ENCODE measurements at regions not wholly inside any gene's neighbourhood (a gene's known extent, or its start where the extent isn't known, plus 50 kb on each side); places are given as distances from the start of the nearest gene placed in this dataset.
"Not testable (repeated sequence)": the region's sequence is repeated elsewhere in the genome, so short reads cannot be mapped to it uniquely, and the experiment has no call there.

GRCh38 chr1:238621405-238621804 is 730.7 kb upstream of the ZP4 start:
- no peak for TF ChIP-seq CTCF (IDR thresholded peaks at IDR 0.05; ENCODE audit: borderline replicate concordance, insufficient read depth, low read depth, low read length)
- H3K4me3 ChIP-seq (ENCODE audit: low read depth, low read length), result no peak overlapping the region

- no peak overlapping the region for H3K4me3 ChIP-seq (ENCODE audit: low read depth, low read length)
- TF ChIP-seq CTCF (IDR thresholded peaks at IDR 0.05; ENCODE audit: borderline replicate concordance, insufficient read depth, low read depth, low read length), result no peak
These were observed 728.9 kb upstream of the ZP4 start for GRCh38 chr1:238619652-238620051.

- TF ChIP-seq CTCF (IDR thresholded peaks at IDR 0.05; ENCODE audit: borderline replicate concordance, insufficient read depth, low read depth, low read length), result no peak
- H3K4me3 ChIP-seq (ENCODE audit: low read depth, low read length), result no peak overlapping the region
These were observed 720.7 kb upstream of the ZP4 start for GRCh38 chr1:238611406-238611805.

GRCh38 chr1:238608144-238608543 is 717.4 kb upstream of the ZP4 start:
- H3K4me3 ChIP-seq (ENCODE audit: low read depth, low read length), result no peak overlapping the region
- TF ChIP-seq CTCF (IDR thresholded peaks at IDR 0.05; ENCODE audit: borderline replicate concordance, insufficient read depth, low read depth, low read length), result no peak

- no peak for TF ChIP-seq CTCF (IDR thresholded peaks at IDR 0.05; ENCODE audit: borderline replicate concordance, insufficient read depth, low read depth, low read length)
- H3K4me3 ChIP-seq (ENCODE audit: low read depth, low read length), result no peak overlapping the region
These were observed 716.2 kb upstream of the ZP4 start for GRCh38 chr1:238606896-238607295.

- no peak overlapping the region for H3K4me3 ChIP-seq (ENCODE audit: low read depth, low read length)
- TF ChIP-seq CTCF (IDR thresholded peaks at IDR 0.05; ENCODE audit: borderline replicate concordance, insufficient read depth, low read depth, low read length), result no peak
These were observed 715.7 kb upstream of the ZP4 start for GRCh38 chr1:238606457-238606856.

- TF ChIP-seq CTCF (IDR thresholded peaks at IDR 0.05; ENCODE audit: borderline replicate concordance, insufficient read depth, low read depth, low read length), result no peak
- H3K4me3 ChIP-seq (ENCODE audit: low read depth, low read length), result no peak overlapping the region
These were observed 713.6 kb upstream of the ZP4 start for GRCh38 chr1:238604357-238604756.

- not testable (repeated sequence) for H3K4me3 ChIP-seq (ENCODE audit: low read depth, low read length)
These were observed 710.9 kb upstream of the ZP4 start for GRCh38 chr1:238601604-238602003.

Data from GM12875 (cell line).